DMS53 treated with DMSO at 0.1 percent for 48 hours (cell line): ENCODE measurements at regions not wholly inside any gene's neighbourhood (a gene's known extent, or its start where the extent isn't known, plus 50 kb on each side); places are given as distances from the start of the nearest gene placed in this dataset.

Source experiments
- DNase-seq: peaks from one replicate; lab custom pipeline; 2025; ENCODE audit not compliant: unreplicated experiment; lab: John Stamatoyannopoulos, UW

- DNase-seq, result no peak
Measured at GRCh38 chr13:39100996-39101738, 62.9 kb downstream of the NHLRC3 start.

GRCh38 chr13:39102981-39103490 is 64.8 kb downstream of the NHLRC3 start:
- no peak for DNase-seq

- DNase-seq, result peak; percentile 24
Measured at GRCh38 chr13:39105110-39105509, 66.9 kb downstream of the NHLRC3 start.

- DNase-seq, result peak; percentile 34
Measured at GRCh38 chr13:39106216-39107005, 68.2 kb downstream of the NHLRC3 start.

GRCh38 chr13:39107561-39107960 is 69.3 kb downstream of the NHLRC3 start:
- no peak for DNase-seq

GRCh38 chr13:39108783-39109182 is 70.5 kb downstream of the NHLRC3 start:
- DNase-seq, result no peak

- no peak for DNase-seq
Measured at GRCh38 chr13:39110518-39111097, 72.4 kb downstream of the NHLRC3 start.

- no peak for DNase-seq
Measured at GRCh38 chr13:39111145-39111544, 72.9 kb downstream of the NHLRC3 start.

- no peak for DNase-seq
Measured at GRCh38 chr13:39119422-39119821, 81.2 kb downstream of the NHLRC3 start.

- DNase-seq, result no peak
Measured at GRCh38 chr13:39123578-39123977, 85.3 kb downstream of the NHLRC3 start.

GRCh38 chr13:39129213-39129612 is 91.0 kb downstream of the NHLRC3 start:
- peak; percentile 15 for DNase-seq

GRCh38 chr13:39130301-39130700 is 92.0 kb downstream of the NHLRC3 start:
- DNase-seq, result no peak

- DNase-seq, result peak; percentile 16
Measured at GRCh38 chr13:39132286-39133230, 94.3 kb downstream of the NHLRC3 start.

- no peak for DNase-seq
Measured at GRCh38 chr13:39133781-39134180, 95.5 kb downstream of the NHLRC3 start.

GRCh38 chr13:39134574-39134973 is 96.3 kb downstream of the NHLRC3 start:
- no peak for DNase-seq

GRCh38 chr13:39144391-39144790 is 106.1 kb downstream of the NHLRC3 start:
- DNase-seq, result no peak

- DNase-seq, result peak; percentile 23
Measured at GRCh38 chr13:39144941-39145533, 106.8 kb downstream of the NHLRC3 start.

GRCh38 chr13:39148513-39148961 is 110.3 kb downstream of the NHLRC3 start:
- no peak for DNase-seq

GRCh38 chr13:39149896-39150295 is 111.6 kb downstream of the NHLRC3 start:
- DNase-seq, result no peak

GRCh38 chr13:39154041-39154440 is 115.8 kb downstream of the NHLRC3 start:
- DNase-seq, result no peak
